ENCODE measurements at regions not wholly inside any gene's neighbourhood (a gene's known extent, or its start where the extent isn't known, plus 50 kb on each side); places are given as distances from the start of the nearest gene placed in this dataset.

GRCh38 chr10:123287594-123288247, 133.5 kb downstream of the BUB3 start:
- no peak for FAIRE-seq
- DNase-seq (ENCODE audit: low read depth in 1 of 2, low spot score in 2 of 2), result peak in 1 of 2 experiments; percentile 20
- H2BK15ac ChIP-seq (ENCODE audit: low read length), result no peak overlapping the region
- CTCF ChIA-PET (ENCODE audit: partially characterized antibody), result interaction anchor here (1.3 kb wide), 1 partner anchor 15 kb away, joined by 3 read pairs; no protein-coding TSS in a partner anchor
- H3K79me1 ChIP-seq (ENCODE audit: low read depth, low read length), result no peaks in the 10 kb centered on the region
- no peak overlapping the region for H3K4me2 ChIP-seq (ENCODE audit: insufficient read depth in 1 of 2, low read depth in 2 of 2, low read length in 2 of 2)
- no peak overlapping the region for H3K23ac ChIP-seq (ENCODE audit: insufficient read length)
- no peak overlapping the region for H3K27ac ChIP-seq (ENCODE audit: low read depth, low read length)
- H3K4ac ChIP-seq (replicated peaks; ENCODE audit: insufficient read length, low read depth, low read length), result no peak overlapping the region
- no peak overlapping the region for H3K56ac ChIP-seq (replicated peaks; ENCODE audit: insufficient read length, low read depth, low read length)
- POLR2A ChIA-PET (ENCODE audit: partially characterized antibody), result no interaction called here
- no peaks in the 10 kb centered on the region for H4K20me1 ChIP-seq (replicated peaks in 1 of 2; ENCODE audit: control insufficient read depth in 1 of 2, insufficient read depth in 2 of 2, low read length in 2 of 2)
- no peak overlapping the region for H3K18ac ChIP-seq (ENCODE audit: extremely low read depth, low read length)
- H3K23me2 ChIP-seq (ENCODE audit: low read depth, low read length), result no peaks in the 10 kb centered on the region
- H2BK12ac ChIP-seq (ENCODE audit: low read depth, low read length), result no peak overlapping the region
- no peak overlapping the region for H2BK20ac ChIP-seq (ENCODE audit: low read length)
- no peak overlapping the region for H3K4me3 ChIP-seq (ENCODE audit: extremely low read depth in 1 of 4, insufficient read depth in 2 of 4, low read depth in 3 of 4, low read length in 4 of 4)
- no peak overlapping the region for H2BK120ac ChIP-seq (replicated peaks; ENCODE audit: low read depth, low read length)
- H2BK5ac ChIP-seq (ENCODE audit: low read depth, low read length), result no peak overlapping the region
- no peak overlapping the region for H2AK5ac ChIP-seq (ENCODE audit: low read depth, low read length)
- H2AFZ ChIP-seq (ENCODE audit: low read length), result no peak overlapping the region
- H3K14ac ChIP-seq (ENCODE audit: insufficient read length), result no peak overlapping the region
- H3K9me3 ChIP-seq (ENCODE audit: insufficient read depth in 2 of 2, low read depth in 1 of 2, low read length in 1 of 2), result no peaks in the 10 kb centered on the region
- H4K91ac ChIP-seq (replicated peaks; ENCODE audit: insufficient read length, low read length), result no peak overlapping the region
- H3K36me3 ChIP-seq (ENCODE audit: control insufficient read depth in 2 of 4, insufficient read depth in 4 of 4, low read length in 3 of 4), result no peaks in the 10 kb centered on the region
- H3K4me1 ChIP-seq (replicated peaks in 1 of 4; ENCODE audit: control insufficient read depth in 3 of 4, insufficient read depth in 4 of 4, low read length in 3 of 4), result no peaks in the 10 kb centered on the region
- no peak overlapping the region for H4K5ac ChIP-seq (ENCODE audit: insufficient read length, low read depth, low read length)
- no peaks in the 10 kb centered on the region for H3K27me3 ChIP-seq (replicated peaks in 1 of 4; ENCODE audit: control insufficient read depth in 3 of 4, extremely low read depth in 1 of 4, insufficient read depth in 3 of 4, low read length in 3 of 4)
- no peak overlapping the region for H3K9ac ChIP-seq (replicated peaks in 1 of 4; ENCODE audit: extremely low read depth in 1 of 4, low read depth in 3 of 4, low read length in 3 of 4)
- H4K8ac ChIP-seq (ENCODE audit: extremely low read depth, insufficient read depth, low read length), result no peak overlapping the region
- H3K79me2 ChIP-seq (ENCODE audit: control insufficient read depth in 1 of 2, insufficient read depth in 2 of 2, low read length in 2 of 2), result no peaks in the 10 kb centered on the region
- TF ChIP-seq ATF2 (IDR thresholded peaks at IDR 0.05; ENCODE audit: low read length) (no peak), SP2 (IDR thresholded peaks at IDR 0.05; ENCODE audit: low read length) (no peak), CHD2 (IDR thresholded peaks at IDR 0.05; ENCODE audit: low read length) (no peak), USF2 (IDR thresholded peaks at IDR 0.05; ENCODE audit: low read length) (no peak), BCL11A (IDR thresholded peaks at IDR 0.05; ENCODE audit: low read depth in 2 of 2, low read length in 2 of 2) (no peak), EZH2 (IDR thresholded peaks at IDR 0.05; ENCODE audit: low read depth, low read length, severe bottlenecking) (no peak)
- WGBS, 2 experiments (ENCODE audit: extremely low coverage in 1 of 2, insufficient coverage in 1 of 2, insufficient read length in 1 of 2, insufficient replicate concordance in 2 of 2, low coverage in 1 of 2, low lambda C conversion rate in 2 of 2, missing lambda C conversion rate in 1 of 2), result 89% methylated on average over 4 of the region's 4 CpGs; no CpG with 5 or more reads in 1 of the 2 experiments

Data from H1 (cell line).